NCI-H146 treated with DMSO at 0.1 percent for 48 hours (cell line): ENCODE measurements at regions not wholly inside any gene's neighbourhood (a gene's known extent, or its start where the extent isn't known, plus 50 kb on each side); places are given as distances from the start of the nearest gene placed in this dataset.
A peak's percentile ranks its signal among the peaks of the same experiment; 100 is the strongest.
"Not testable (repeated sequence)": the region's sequence is repeated elsewhere in the genome, so short reads cannot be mapped to it uniquely, and the experiment has no call there.

Experiments
- DNase-seq: peaks from one replicate; lab custom pipeline; 2025; ENCODE audit not compliant: unreplicated experiment; lab: John Stamatoyannopoulos, UW

DNA sequence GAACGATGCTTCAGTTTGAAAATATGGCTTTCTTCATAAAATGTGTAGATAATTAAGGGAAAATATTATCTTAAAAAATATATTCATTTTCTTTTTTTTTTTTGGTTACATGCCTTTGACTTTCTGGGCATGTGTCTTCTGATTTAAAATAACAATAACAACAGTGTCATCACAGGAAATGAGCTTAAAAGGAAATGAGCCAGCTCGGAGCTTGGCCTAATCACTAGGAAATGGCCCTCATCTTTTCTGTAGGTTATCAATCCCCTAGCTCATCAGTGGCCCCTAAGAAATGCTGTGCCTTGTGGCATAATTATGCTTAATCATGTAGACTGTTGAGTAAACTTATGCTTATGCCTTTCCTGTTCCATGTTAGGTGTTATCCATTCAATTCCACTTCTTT lies 141.8 kb upstream of the FHL2 start:
- DNase-seq, result no peak

DNA sequence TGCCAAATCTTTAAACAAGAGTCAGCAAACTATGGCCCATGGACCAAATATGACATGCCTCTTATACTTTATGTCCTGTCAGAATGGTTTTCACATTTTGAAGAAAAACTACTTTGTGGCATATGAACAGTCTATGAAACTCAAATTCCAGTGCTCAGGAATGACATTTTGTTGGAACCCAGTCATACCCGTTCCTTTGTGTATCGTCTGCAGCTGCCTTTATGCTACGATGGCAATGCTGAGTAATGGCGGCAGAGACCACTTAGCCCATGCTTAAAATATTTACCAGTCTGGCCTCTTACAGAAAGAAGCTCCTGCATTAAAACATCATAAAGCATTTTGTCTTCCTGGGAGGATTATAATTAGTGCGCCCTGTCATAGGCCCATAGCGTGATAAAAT lies 140.5 kb upstream of the FHL2 start:
- no peak for DNase-seq

DNA sequence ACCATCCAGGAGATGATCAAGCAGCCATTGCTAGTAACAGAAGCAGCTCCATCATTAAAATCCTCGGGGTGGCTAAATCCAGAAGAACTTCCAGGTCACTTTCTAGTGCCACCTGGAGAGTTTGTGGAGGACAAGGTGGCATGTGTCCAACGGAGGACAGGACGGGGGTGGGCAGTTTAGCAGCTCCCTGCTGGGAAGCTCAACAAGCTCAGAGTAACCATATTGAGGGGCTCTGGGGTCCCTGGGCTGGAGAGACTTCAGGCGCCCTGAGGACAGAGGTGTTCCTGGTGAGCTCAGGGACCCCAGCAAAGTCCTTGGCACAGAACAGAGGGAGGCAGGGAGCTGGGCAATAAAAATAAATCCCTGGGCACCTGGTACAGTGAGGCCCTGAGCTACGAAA lies 140.0 kb upstream of the FHL2 start:
- no peak for DNase-seq

DNA sequence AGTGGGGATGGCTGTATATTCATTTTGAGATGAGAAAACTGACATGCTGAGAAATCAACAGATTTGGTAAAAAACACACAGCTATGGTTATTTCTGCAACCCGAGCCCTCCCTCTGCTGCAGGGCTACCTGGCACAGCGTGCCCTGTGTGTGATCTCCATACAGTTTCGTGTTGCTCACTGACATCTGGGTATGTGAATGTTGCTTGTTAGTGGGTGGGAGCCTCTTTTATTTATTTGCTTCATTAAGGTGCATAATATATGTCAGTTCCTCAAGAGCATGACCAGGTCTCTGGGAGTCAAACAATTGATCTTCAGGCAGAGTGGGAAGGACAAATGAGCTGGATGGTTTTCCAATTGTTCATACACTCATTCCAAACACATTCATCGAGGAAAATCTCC lies 139.1 kb upstream of the FHL2 start:
- DNase-seq, result no peak

DNA sequence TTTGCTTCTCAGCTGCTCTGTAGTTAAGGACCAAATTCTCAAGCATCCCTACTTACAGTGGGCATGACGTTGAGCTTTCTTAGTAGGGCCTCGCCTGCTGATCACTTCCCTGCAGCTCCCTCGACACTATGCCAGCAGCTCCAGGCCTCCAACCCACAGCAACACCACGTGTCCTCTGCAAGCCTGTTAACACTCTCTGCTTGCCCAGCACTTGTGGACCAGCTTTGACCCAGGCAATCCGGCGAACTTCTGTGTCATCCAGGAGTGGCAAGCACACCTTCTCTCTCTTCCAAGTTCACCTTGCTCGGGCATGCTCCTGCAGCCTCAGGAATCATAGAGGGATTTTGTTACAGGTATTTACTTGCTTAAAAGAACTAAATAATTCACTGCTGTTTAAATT lies 138.6 kb upstream of the FHL2 start:
- no peak for DNase-seq

DNA sequence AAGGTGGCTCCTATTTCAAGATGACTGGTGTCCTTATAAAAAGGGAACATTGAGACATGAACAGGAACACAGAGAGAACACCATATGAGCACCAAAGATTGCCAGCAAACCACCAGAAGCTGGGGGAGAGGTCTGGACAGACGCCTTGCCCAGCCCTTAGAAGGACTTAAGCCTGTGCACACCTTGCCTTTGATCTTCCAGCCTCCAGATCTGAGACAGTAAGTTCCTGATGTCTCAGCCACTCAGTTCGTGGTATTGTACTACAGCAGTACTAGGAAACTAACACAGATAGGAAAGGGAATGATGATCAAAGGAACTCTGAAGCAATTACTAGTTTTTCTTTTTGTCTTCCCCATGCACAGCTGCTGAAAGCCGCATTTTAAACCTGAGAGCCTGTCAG lies 137.3 kb upstream of the FHL2 start:
- DNase-seq, result no peak

DNA sequence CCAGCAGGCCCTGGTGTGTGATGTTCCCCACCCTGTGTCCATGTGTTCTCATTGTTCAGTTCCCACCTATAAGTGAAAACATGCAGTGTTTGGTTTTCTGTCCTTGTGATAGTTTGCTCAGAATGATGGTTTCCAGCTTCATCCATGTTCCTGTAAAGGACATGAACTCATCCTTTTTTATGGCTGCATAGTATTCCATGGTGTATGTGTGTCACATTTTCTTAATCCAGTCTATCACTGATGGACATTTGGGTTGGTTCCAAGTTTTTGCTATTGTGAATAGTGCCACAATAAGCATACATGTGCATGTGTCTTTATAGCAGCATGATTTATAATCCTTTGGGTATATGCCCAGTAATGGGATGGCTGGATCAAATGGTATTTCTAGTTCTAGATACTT lies 130.4 kb upstream of the FHL2 start:
- DNase-seq, result not testable (repeated sequence)

DNA sequence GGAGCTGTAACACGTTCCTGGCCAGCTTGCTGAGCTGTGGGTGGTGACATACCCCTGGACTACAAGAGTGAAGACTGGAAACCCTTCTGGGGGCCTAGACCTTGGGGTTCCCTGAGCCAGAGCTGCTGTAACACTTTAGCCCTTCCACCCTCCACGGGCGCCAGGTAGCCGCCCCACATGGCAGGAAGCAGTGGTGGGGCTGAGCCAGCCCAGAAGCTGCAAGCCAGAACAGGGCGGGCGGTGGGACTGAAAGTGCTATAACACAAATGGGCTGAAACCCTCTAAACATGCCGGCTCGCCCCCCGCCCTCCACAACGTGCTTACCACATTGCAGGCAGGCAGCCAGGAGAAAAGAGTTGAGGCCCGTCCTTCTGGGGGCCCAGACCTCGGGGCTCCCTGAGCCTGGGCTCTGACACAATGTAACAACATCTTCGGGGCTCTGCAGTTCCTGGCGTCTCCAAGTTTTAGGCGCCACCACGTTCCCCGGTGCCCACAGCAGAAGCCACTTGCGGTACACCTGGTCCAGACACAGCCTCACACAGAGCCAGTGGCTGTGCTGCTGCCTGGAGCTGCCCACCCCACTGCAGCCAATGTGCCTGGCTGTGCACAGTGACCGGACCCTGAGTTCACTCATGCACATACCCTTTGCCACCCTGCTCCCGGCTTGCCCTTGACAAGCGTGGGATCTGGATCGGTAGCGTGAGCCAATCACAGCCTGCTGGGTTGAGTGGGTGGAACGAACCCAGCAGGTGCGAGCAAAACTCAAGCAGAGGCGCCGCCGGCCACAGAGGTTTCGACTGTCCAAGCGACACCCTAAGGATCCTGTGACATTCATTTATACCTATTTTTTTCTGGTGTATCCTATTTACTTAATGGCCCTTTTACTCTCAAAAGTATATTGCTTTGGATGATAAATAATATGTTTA lies 127.4 kb upstream of the FHL2 start:
- no peak for DNase-seq

DNA sequence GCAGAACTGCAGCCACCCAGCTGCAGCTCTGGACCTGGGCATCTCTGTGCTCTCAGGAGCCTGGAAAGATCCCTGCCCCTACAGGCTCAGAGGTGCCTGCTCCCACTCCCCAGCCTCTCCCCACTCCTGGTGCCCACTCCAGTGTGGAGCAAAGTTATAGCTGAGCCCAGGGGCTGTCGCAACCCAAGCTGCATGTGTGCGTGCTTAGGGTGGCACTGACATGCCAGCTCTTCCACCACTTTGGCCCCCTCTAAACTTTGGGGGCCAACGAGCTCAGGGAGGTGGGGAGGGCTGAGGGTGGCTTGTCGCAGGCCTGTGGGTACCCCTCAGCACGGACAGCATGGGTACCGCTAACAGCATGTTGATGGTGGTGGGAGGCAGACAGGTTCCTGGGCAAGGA lies 126.3 kb upstream of the FHL2 start:
- no peak for DNase-seq

DNA sequence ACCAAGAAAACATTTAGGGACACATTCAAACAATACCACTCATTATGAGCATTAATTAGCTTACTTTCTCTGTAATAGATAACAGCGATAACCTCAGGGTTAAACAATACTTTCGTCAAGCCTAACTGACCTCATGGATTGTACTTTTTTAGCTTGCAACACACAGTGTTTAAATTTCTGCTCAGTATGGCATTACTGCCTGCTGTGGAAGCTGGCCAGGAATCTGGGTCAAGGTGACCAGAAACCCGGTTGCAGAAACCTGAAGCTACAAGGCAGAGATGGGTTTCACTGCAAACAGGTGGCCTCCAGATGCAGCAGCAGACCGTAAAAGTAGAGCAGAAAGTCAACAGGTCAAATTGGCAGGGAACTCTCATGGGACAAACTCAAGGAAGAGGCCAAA lies 123.8 kb upstream of the FHL2 start:
- DNase-seq, result no peak

DNA sequence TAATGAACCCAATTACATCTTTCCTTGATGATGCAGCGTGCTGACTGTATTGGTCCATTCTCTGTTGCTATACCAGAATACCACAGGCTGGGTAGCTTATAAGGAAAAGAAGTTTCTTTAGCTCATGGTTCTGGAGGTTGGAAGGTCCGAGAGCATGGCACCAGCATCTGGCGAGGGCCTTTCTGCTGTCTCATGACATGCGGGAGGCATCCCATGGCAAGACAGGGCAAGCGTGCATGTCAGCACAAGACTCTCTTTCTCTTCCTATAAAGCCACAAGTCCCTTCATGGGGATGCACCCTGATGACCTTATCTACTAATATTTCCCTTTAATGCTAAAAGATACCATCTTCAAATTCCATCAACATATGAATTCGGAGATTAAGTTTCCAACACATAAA lies 122.8 kb upstream of the FHL2 start:
- no peak for DNase-seq

DNA sequence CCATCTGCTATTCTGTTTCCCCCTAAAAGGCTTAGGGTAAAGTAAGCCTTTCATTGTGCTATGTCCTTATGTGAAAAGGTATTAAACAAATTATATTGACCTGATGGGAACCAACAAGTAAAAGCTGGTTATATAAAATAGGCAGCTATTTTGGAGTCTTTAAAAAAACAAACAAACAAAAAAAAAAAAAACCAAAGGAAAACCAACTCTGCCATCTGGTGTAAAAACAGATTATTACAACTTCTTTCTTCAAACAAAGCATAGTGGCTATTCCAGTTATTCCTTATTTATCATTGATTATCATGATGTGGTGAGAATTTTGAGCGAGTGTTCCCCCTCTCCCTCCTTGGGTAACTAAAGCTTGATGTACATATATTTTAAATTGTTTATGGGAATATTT lies 122.3 kb upstream of the FHL2 start:
- peak; percentile 18 for DNase-seq

- DNase-seq, result no peak
Observed at GRCh38 chr2:105519516-105519915, 120.7 kb upstream of the FHL2 start.

DNA sequence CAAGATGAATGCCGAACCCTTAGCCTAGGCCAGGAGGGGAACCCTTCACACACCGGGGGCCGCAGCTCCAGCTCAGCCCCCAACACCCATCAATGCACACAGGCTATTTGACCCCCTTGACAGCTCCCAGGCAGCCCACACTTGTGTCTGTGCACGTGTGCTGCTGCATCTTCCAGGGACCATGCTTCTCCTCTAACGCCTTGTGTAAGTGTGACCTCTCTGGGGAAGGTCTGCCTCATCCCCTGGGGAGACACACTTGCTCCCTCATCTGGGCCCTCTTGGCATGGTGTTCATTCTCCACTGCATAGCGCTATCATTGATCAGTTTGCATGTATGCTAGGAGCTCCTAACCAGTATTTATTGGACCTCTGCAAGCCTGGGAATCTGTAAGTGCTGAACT lies 120.0 kb upstream of the FHL2 start:
- no peak for DNase-seq

DNA sequence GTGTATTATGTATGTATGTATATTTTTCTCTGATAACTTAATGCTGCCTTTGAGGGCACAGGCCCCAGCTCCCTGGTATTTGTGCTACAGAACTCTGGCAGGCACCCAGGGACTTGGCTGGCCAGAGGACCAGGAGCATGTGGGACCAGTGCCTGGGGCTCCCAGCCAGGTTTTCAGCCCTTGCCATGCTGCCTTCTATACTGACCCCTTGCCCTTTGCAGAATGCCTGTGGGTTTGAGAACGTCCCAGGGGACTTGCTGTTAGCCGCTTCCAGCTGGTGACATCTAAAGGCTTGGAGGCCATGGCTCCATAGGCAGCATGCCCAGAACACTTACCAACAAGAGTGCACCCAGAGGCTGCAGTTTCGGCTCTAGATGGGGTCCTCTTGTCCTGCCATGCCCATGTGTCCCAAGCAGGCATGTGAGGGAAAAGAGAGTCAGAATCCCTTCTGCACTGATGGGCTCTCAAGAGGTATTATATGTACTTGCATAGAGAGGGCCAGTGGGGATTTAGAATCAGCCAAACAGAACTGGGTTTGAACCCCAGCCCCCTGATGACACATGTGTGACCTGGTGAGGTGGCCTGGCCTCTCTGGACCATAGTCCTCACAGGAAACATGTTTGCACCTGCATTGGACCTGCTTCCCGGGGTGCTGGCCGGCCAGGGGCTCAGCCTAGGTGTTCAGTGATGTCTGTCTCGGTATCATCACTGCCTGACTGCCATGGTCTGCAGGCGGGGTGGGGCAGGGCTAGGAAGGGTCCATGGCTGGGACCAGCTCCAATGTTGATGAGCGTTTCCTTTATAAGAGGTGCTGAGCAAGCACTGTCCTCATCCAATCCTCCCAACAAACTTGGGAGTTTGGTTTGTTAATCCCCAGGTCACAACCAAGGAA lies 119.2 kb upstream of the FHL2 start:
- no peak for DNase-seq

GRCh38 chr2:105515581-105516415 lies 116.9 kb upstream of the FHL2 start:
- DNase-seq, result no peak

GRCh38 chr2:105514576-105514975 lies 115.7 kb upstream of the FHL2 start:
- DNase-seq, result no peak

DNA sequence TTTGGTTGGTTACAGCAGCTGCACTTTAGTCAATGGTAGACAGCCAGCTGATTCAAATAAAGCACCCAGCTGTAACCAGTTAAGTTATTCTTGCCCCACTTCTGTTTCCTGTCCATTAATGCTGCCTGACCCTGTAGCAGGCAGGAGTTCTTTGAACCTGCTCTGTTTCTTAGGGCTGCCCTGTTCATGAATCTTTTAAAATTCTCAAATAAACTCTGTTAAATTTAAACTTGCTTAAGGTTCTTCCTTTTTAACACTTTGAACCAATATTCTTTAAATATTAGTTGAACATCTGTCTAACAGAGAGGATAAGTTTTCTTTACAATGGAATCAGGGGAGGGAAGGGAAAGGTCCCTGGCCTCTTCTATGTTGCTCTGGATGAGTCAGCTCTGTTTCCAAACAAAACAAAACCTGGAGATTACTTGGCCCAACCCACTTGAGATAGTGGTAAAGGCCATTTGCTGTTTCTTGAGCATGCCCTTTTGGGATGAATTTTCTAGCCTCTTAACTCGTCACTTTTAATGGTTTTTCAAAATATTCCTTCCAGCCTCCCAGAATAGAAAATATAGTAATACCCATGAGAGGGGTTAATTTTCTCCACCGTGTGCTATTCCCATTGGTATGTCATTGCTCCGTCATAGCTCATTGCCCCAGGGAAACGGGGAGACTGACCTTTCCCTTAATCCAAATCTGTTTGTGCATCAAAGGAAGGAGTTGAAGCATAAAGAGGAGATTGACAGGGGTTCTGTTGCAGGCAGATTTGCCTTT lies 112.1 kb upstream of the FHL2 start:
- DNase-seq, result no peak

GRCh38 chr2:105509269-105510086 lies 110.6 kb upstream of the FHL2 start:
- DNase-seq, result no peak

- DNase-seq, result not testable (repeated sequence)
Observed at GRCh38 chr2:105506860-105507259, 108.0 kb upstream of the FHL2 start.
